ENCODE measurements at regions not wholly inside any gene's neighbourhood (a gene's known extent, or its start where the extent isn't known, plus 50 kb on each side); places are given as distances from the start of the nearest gene placed in this dataset.

DNA sequence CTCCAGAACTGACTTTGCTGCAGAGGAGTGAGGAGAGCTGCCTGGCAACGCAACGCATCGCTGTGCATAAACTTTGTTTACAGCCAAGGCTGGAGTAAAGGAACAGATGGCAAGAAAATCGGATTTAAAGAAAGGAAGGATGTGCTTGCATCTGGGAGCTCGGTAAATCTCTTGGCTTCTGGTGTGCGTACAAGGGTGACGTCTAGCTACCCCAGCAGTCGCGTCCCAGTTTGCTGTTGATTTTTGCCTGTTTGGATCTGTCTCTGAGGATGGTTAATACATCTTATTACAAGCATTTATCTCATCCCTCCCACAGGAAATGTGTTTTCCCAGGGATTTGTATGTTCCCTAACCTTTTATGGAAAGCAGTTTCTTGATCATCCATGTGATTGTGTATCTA, 73.3 kb upstream of the RALGPS2 start:
- no peak for TF ChIP-seq FOSL1 (IDR thresholded peaks at IDR 0.05; ENCODE audit: low read depth)
- TF ChIP-seq, protein P1, sequence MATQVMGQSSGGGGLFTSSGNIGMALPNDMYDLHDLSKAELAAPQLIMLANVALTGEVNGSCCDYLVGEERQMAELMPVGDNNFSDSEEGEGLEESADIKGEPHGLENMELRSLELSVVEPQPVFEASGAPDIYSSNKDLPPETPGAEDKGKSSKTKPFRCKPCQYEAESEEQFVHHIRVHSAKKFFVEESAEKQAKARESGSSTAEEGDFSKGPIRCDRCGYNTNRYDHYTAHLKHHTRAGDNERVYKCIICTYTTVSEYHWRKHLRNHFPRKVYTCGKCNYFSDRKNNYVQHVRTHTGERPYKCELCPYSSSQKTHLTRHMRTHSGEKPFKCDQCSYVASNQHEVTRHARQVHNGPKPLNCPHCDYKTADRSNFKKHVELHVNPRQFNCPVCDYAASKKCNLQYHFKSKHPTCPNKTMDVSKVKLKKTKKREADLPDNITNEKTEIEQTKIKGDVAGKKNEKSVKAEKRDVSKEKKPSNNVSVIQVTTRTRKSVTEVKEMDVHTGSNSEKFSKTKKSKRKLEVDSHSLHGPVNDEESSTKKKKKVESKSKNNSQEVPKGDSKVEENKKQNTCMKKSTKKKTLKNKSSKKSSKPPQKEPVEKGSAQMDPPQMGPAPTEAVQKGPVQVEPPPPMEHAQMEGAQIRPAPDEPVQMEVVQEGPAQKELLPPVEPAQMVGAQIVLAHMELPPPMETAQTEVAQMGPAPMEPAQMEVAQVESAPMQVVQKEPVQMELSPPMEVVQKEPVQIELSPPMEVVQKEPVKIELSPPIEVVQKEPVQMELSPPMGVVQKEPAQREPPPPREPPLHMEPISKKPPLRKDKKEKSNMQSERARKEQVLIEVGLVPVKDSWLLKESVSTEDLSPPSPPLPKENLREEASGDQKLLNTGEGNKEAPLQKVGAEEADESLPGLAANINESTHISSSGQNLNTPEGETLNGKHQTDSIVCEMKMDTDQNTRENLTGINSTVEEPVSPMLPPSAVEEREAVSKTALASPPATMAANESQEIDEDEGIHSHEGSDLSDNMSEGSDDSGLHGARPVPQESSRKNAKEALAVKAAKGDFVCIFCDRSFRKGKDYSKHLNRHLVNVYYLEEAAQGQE (IDR thresholded peaks at IDR 0.05; ENCODE audit: low read depth), result no peak
- TF ChIP-seq, protein P2, sequence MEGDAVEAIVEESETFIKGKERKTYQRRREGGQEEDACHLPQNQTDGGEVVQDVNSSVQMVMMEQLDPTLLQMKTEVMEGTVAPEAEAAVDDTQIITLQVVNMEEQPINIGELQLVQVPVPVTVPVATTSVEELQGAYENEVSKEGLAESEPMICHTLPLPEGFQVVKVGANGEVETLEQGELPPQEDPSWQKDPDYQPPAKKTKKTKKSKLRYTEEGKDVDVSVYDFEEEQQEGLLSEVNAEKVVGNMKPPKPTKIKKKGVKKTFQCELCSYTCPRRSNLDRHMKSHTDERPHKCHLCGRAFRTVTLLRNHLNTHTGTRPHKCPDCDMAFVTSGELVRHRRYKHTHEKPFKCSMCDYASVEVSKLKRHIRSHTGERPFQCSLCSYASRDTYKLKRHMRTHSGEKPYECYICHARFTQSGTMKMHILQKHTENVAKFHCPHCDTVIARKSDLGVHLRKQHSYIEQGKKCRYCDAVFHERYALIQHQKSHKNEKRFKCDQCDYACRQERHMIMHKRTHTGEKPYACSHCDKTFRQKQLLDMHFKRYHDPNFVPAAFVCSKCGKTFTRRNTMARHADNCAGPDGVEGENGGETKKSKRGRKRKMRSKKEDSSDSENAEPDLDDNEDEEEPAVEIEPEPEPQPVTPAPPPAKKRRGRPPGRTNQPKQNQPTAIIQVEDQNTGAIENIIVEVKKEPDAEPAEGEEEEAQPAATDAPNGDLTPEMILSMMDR (IDR thresholded peaks at IDR 0.05 in 2 of 3, conservative IDR thresholded peaks at IDR 0.05 in 1 of 3; ENCODE audit: borderline replicate concordance in 1 of 3, insufficient read depth in 1 of 3, low read depth in 2 of 3, low read length in 2 of 3), result no peak
- TF ChIP-seq, protein P3, sequence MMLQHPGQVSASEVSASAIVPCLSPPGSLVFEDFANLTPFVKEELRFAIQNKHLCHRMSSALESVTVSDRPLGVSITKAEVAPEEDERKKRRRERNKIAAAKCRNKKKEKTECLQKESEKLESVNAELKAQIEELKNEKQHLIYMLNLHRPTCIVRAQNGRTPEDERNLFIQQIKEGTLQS (IDR thresholded peaks at IDR 0.05), result no peak
- no peak for TF ChIP-seq SRF (IDR thresholded peaks at IDR 0.05; ENCODE audit: low read depth)
- TF ChIP-seq, protein P4, sequence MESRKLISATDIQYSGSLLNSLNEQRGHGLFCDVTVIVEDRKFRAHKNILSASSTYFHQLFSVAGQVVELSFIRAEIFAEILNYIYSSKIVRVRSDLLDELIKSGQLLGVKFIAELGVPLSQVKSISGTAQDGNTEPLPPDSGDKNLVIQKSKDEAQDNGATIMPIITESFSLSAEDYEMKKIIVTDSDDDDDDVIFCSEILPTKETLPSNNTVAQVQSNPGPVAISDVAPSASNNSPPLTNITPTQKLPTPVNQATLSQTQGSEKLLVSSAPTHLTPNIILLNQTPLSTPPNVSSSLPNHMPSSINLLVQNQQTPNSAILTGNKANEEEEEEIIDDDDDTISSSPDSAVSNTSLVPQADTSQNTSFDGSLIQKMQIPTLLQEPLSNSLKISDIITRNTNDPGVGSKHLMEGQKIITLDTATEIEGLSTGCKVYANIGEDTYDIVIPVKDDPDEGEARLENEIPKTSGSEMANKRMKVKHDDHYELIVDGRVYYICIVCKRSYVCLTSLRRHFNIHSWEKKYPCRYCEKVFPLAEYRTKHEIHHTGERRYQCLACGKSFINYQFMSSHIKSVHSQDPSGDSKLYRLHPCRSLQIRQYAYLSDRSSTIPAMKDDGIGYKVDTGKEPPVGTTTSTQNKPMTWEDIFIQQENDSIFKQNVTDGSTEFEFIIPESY (IDR thresholded peaks at IDR 0.05; ENCODE audit: extremely low read depth, insufficient replicate concordance, low read length), result no peak
- no peak for TF ChIP-seq POLR2A (IDR thresholded peaks at IDR 0.05; ENCODE audit: borderline replicate concordance, extremely low read depth, insufficient read depth, insufficient read length)
- TF ChIP-seq YY1 (IDR thresholded peaks at IDR 0.05; ENCODE audit: extremely low read depth, insufficient replicate concordance, low read depth, low read length), result no peak
- TF ChIP-seq CBX3 (IDR thresholded peaks at IDR 0.05; ENCODE audit: low read depth), result no peak
- no peak for TF ChIP-seq CEBPB (IDR thresholded peaks at IDR 0.05; ENCODE audit: low read depth)
- no peak for TF ChIP-seq ELF1 (IDR thresholded peaks at IDR 0.05; ENCODE audit: borderline replicate concordance, low read depth)
- no peak for TF ChIP-seq EZH2 (IDR thresholded peaks at IDR 0.05)
- no peak for TF ChIP-seq SP1 (IDR thresholded peaks at IDR 0.05; ENCODE audit: low read depth)
- no peaks in the 10 kb centered on the region for H3K36me3 ChIP-seq (ENCODE audit: control insufficient read depth in 1 of 2, insufficient read depth in 2 of 2, low read length in 2 of 2)
- H3K9me2 ChIP-seq (ENCODE audit: insufficient read depth), result no peaks in the 10 kb centered on the region
- peaks cover 6 to 28% of the 10 kb centered on the region in 2 experiments; a peak in 3 of 4 replicates for H3K4me1 ChIP-seq (ENCODE audit: control insufficient read depth in 1 of 2, insufficient read depth in 2 of 2, low read length in 2 of 2)
- H3K27ac ChIP-seq (ENCODE audit: low read depth, low read length), result no peak overlapping the region
- ChIA-PET CTCF (no interaction called here), POLR2A (no interaction called here), RAD21 (ENCODE audit: low non-redundant PET in 1 of 2, low total read pairs in 2 of 2, uncharacterized antibody in 2 of 2, unreplicated experiment in 2 of 2) (no interaction called here)
- H3K9me3 ChIP-seq (ENCODE audit: control insufficient read depth in 1 of 2, insufficient read depth in 1 of 2, low read depth in 1 of 2, low read length in 2 of 2), result no peaks in the 10 kb centered on the region
- intact Hi-C loops (cut with micrococcal nuclease), result no loop called here
- no peak overlapping the region for H2AFZ ChIP-seq (ENCODE audit: low read depth, low read length, poor library complexity, severe bottlenecking)
- H3K79me2 ChIP-seq (ENCODE audit: insufficient read depth, low read length), result no peaks in the 10 kb centered on the region
- BruUV-seq (replicated peaks), result no TSS peak
- DNase-seq (ENCODE audit: low read depth, low spot score) (no peak), ATAC-seq (no peak)
- H3K4me2 ChIP-seq (ENCODE audit: low read length), result no peak overlapping the region
- H4K20me1 ChIP-seq (ENCODE audit: insufficient read depth), result no peaks in the 10 kb centered on the region
- no peaks in the 10 kb centered on the region for H3K27me3 ChIP-seq (ENCODE audit: insufficient read depth, low read length)
- H3K4me3 ChIP-seq (replicated peaks in 1 of 2; ENCODE audit: low read depth in 1 of 2, low read length in 2 of 2), result no peak overlapping the region
- no peak overlapping the region for H3K9ac ChIP-seq (ENCODE audit: low read length)
